OCI-LY1 (cell line): ENCODE measurements at regions not wholly inside any gene's neighbourhood (a gene's known extent, or its start where the extent isn't known, plus 50 kb on each side); places are given as distances from the start of the nearest gene placed in this dataset.

Experiments used
- H2AFZ ChIP-seq: fragments of 200-600 bp; sonication (generic), shearing (Covaris generic); 2 replicates; pipeline ENCODE4 v1.6.0; 2014; ENCODE audit warnings: antibody characterized with exemption, mild to moderate bottlenecking, low read length
- H3F3A ChIP-seq: fragments of 200-600 bp; sonication (generic), shearing (Covaris generic); 2 replicates; pipeline ENCODE4 v1.6.0; 2014; ENCODE audit warnings: mild to moderate bottlenecking, antibody characterized with exemption, low read length, moderate library complexity; ENCODE audit not compliant: insufficient read depth
- H3K27ac ChIP-seq: fragments of 200-600 bp; sonication (generic); 2 replicates; pipeline ENCODE4 v1.5.1; 2014; ENCODE audit warnings: low read length, mixed run types, mild to moderate bottlenecking, low read depth; ENCODE audit not compliant: poor library complexity, severe bottlenecking
- H3K27me3 ChIP-seq: fragments of 200-600 bp; sonication (generic); 2 replicates; pipeline ENCODE4 v1.6.0; 2014; ENCODE audit warnings: antibody characterized with exemption, mild to moderate bottlenecking, low read length, moderate library complexity; ENCODE audit not compliant: insufficient read depth
- H3K36me3 ChIP-seq: fragments of 200-600 bp; sonication (generic); 2 replicates; pipeline ENCODE4 v1.6.1; 2014; ENCODE audit warnings: mild to moderate bottlenecking, antibody characterized with exemption, low read length, moderate library complexity, mixed read lengths; ENCODE audit not compliant: insufficient read depth
- H3K4me1 ChIP-seq: fragments of 200-600 bp; sonication (generic); 2 replicates; pipeline ENCODE4 v1.5.1; 2014; ENCODE audit warnings: mild to moderate bottlenecking, low read length, moderate library complexity; ENCODE audit not compliant: insufficient read depth, severe bottlenecking
- H3K4me2 ChIP-seq: fragments of 200-600 bp; sonication (generic), shearing (Covaris generic); 2 replicates; pipeline ENCODE4 v1.6.1; 2014; ENCODE audit warnings: low read length
- H3K4me3 ChIP-seq: fragments of 200-600 bp; sonication (generic); 2 replicates; pipeline ENCODE4 v1.5.1; 2014; ENCODE audit warnings: low read length, low read depth, mild to moderate bottlenecking, mixed read lengths; ENCODE audit not compliant: poor library complexity, severe bottlenecking
- H3K79me2 ChIP-seq: fragments of 200-600 bp; shearing (Covaris generic); 2 replicates; pipeline ENCODE4 v1.6.1; 2016; ENCODE audit warnings: mixed run types, low read length, mixed read lengths; ENCODE audit not compliant: insufficient read depth
- H3K9ac ChIP-seq: fragments of 200-600 bp; sonication (generic), shearing (Covaris generic); 2 replicates; pipeline ENCODE4 v1.6.1; 2014; ENCODE audit warnings: mild to moderate bottlenecking, low read length, mixed read lengths
- H3K9me2 ChIP-seq: fragments of 200-600 bp; sonication (generic), shearing (Covaris generic); 2 replicates; pipeline ENCODE4 v1.6.1; 2014; ENCODE audit warnings: low read depth, mild to moderate bottlenecking, low read length, mixed read lengths
- H3K9me3 ChIP-seq: fragments of 200-600 bp; shearing (Covaris generic); 2 replicates; pipeline ENCODE4 v1.6.1; 2014; ENCODE audit warnings: low read length, mixed read lengths
- H4K20me1 ChIP-seq: fragments of 200-600 bp; sonication (generic), shearing (Covaris generic); 2 replicates; pipeline ENCODE4 v1.6.0; 2016; ENCODE audit warnings: mild to moderate bottlenecking, low read length; ENCODE audit not compliant: insufficient read depth
- CTCF ChIP-seq: fragments of 200-600 bp; sonication (generic), shearing (Covaris generic); IDR thresholded peaks from 2 replicates; pipeline ENCODE4 v1.5.1; 2017; ENCODE audit warnings: mild to moderate bottlenecking, antibody characterized with exemption, low read length, moderate library complexity, mixed read lengths
- EZH2 ChIP-seq: fragments of 200-600 bp; sonication (generic), shearing (Covaris generic); IDR thresholded peaks from 2 replicates; pipeline ENCODE4 v1.8.0; 2017; ENCODE audit warnings: borderline replicate concordance, mixed run types, mild to moderate bottlenecking, antibody characterized with exemption, low read length, moderate library complexity, mixed read lengths

- TF ChIP-seq CTCF: no peak
- Histone ChIP-seq H3K4me1 (peaks cover 63% of the 10 kb centered on the region), H3K9me3 (no peaks in the 10 kb centered on the region), H3K9me2 (no peaks in the 10 kb centered on the region), H3K27me3 (no peaks in the 10 kb centered on the region), H3F3A (no peaks in the 10 kb centered on the region), H3K4me3 (no peak overlapping the region), H2AFZ (no peak overlapping the region), H3K9ac (no peak overlapping the region), H4K20me1 (no peaks in the 10 kb centered on the region), H3K79me2 (no peaks in the 10 kb centered on the region), H3K36me3 (no peaks in the 10 kb centered on the region), H3K4me2 (no peak overlapping the region), H3K27ac (no peak overlapping the region)
These were observed 762.0 kb downstream of the KCNJ18 start for GRCh38 chr17:22454070-22454999.

- Histone ChIP-seq H3K27ac (peak overlapping the region; percentile 91), H3K4me2 (no peak overlapping the region), H3K79me2 (no peaks in the 10 kb centered on the region), H3K9me2 (no peaks in the 10 kb centered on the region), H3K9ac (no peak overlapping the region), H3K4me1 (peaks cover 86% of the 10 kb centered on the region), H3K4me3 (no peak overlapping the region), H3F3A (no peaks in the 10 kb centered on the region), H2AFZ (no peak overlapping the region), H3K9me3 (no peaks in the 10 kb centered on the region), H4K20me1 (no peaks in the 10 kb centered on the region), H3K27me3 (no peaks in the 10 kb centered on the region), H3K36me3 (no peaks in the 10 kb centered on the region)
- TF ChIP-seq EZH2 (no peak), CTCF (no peak; the same call in 1 of the 2 replicates)
These were observed 767.1 kb downstream of the KCNJ18 start for GRCh38 chr17:22459331-22459952.

GRCh38 chr17:22459953-22460350 lies 767.6 kb downstream of the KCNJ18 start:
- TF ChIP-seq CTCF: no peak
- TF ChIP-seq EZH2: no peak
- Histone ChIP-seq H3K27me3 (no peaks in the 10 kb centered on the region), H3F3A (no peaks in the 10 kb centered on the region), H3K4me1 (peaks cover 86% of the 10 kb centered on the region), H4K20me1 (no peaks in the 10 kb centered on the region), H3K79me2 (no peaks in the 10 kb centered on the region), H3K9me2 (no peaks in the 10 kb centered on the region), H2AFZ (no peak overlapping the region), H3K9me3 (no peaks in the 10 kb centered on the region), H3K4me2 (no peak overlapping the region), H3K4me3 (no peak overlapping the region), H3K36me3 (no peaks in the 10 kb centered on the region), H3K9ac (no peak overlapping the region; the same call in 1 of the 2 replicates), H3K27ac (peak overlapping the region; percentile 91)
